ENCODE measurements at regions not wholly inside any gene's neighbourhood (a gene's known extent, or its start where the extent isn't known, plus 50 kb on each side); places are given as distances from the start of the nearest gene placed in this dataset.

DNA sequence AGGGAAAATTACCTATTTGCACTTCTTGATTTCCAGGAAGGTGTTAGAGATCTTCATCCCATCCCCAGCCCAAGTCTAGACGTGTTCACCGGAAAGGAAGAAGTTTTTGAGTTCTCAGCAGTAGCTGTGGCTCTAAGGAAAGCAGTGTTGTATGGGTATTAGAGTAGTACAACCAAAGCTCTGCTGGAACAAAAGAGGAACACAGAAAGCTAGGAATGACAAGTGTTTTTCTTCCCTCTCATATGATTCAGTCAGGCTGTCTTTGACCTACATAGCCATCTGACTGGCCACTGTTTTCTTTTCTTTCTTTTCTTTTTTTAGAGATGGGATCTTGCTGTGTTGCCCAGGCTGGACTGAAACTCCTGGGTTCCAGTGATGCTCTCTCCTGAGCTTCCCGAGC, 82.7 kb upstream of the SLC39A10 start:
- TF ChIP-seq, protein P1, sequence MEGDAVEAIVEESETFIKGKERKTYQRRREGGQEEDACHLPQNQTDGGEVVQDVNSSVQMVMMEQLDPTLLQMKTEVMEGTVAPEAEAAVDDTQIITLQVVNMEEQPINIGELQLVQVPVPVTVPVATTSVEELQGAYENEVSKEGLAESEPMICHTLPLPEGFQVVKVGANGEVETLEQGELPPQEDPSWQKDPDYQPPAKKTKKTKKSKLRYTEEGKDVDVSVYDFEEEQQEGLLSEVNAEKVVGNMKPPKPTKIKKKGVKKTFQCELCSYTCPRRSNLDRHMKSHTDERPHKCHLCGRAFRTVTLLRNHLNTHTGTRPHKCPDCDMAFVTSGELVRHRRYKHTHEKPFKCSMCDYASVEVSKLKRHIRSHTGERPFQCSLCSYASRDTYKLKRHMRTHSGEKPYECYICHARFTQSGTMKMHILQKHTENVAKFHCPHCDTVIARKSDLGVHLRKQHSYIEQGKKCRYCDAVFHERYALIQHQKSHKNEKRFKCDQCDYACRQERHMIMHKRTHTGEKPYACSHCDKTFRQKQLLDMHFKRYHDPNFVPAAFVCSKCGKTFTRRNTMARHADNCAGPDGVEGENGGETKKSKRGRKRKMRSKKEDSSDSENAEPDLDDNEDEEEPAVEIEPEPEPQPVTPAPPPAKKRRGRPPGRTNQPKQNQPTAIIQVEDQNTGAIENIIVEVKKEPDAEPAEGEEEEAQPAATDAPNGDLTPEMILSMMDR (IDR thresholded peaks at IDR 0.05 in 4 of 5, conservative IDR thresholded peaks at IDR 0.05 in 1 of 5), result no peak
- no peak for TF ChIP-seq POLR2A (IDR thresholded peaks at IDR 0.05)
